Hematopoietic multipotent progenitor cell (in vitro differentiated cells): ENCODE measurements at regions not wholly inside any gene's neighbourhood (a gene's known extent, or its start where the extent isn't known, plus 50 kb on each side); places are given as distances from the start of the nearest gene placed in this dataset.

ENCODE experiments used
- DNase-seq, 3 donors: peaks; one replicate each; pipeline ENCODE4 v3.0.0-alpha.2; 2011 to 2015; ENCODE audit warnings: low read depth in 2 of 3, low spot score in 2 of 3

- DNase-seq, result no peak
Measured at GRCh38 chr5:115409094-115409493, 112.6 kb upstream of the CCDC112 start.

DNA sequence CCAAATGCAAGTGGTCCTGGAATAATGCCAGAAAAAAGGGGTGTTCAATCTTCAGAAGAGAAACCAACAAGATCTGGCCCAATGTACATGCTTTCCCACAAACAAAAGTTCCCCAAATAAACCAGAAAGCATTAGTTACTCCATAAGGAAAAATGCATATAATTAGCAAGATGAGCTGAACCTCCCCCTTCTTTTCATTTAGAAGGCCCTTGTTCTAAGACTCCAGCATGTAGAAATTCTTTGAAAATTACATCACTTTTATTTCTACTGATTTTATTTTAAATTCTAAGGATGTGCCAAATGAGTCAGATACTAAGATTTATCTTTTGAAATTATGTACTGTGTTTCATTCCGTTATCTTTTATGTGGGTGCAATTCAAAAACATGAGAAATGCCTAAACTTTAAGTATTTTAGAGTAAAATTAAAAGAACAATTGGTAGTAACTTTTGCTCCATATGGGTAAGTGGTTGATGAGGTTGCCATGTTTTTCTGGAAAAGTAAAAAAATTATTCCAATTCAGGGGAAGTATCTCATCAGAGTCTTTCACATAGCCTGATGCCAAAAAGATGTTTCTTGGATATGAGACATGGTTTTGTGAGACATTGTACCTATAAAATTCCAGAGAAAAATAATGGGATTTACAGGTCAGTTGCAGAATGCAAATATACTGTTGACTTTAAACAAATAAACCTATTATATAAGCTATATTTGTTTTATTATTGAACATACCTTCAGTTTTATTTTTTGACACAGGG is 106.5 kb upstream of the CCDC112 start:
- no peak for DNase-seq

GRCh38 chr5:115402092-115402491 is 105.6 kb upstream of the CCDC112 start:
- no peak for DNase-seq

- DNase-seq, result no peak
Measured at GRCh38 chr5:115398719-115399118, 102.3 kb upstream of the CCDC112 start.

- no peak for DNase-seq
Measured at GRCh38 chr5:115396688-115397087, 100.2 kb upstream of the CCDC112 start.

GRCh38 chr5:115396081-115396480 is 99.6 kb upstream of the CCDC112 start:
- DNase-seq, result no peak

DNA sequence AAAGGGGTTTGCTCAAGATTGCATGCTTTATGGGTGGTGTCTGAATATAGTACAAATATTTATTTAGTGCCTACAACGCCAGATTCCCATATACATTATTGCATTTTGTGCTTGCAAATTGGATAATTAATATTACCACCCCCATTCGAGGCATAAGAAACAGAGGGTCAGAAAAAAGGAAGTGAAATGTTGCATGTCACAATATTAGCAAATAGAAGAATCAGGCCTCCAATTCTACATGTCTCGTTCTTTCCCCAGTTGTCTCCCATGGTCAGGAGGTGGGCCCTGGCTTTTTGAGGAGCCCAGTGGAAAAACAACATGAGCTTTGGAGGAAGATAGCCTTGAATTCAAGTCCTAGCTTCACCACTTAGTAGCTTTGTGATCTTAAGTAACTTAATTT is 98.1 kb upstream of the CCDC112 start:
- DNase-seq, result no peak

DNA sequence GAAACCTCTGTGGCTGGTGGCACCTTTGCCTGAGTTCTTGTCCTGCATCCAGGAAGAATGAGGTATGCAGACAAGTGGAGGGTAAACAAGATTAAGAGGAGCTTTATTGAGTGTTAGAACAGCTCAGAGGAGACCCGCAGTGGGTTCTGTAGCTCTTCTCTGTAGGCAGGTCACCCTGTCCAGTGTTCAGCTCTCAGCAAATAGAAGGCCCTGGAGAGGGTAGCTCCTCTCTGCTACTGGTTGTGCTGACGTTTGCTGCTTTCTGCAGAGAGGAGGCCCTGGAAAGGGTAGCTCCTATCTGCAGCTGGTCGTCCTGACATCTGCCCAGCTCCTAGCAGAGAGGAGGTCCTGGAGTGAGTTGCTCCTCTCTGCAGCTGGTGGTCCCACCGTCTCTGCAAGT is 96.8 kb upstream of the CCDC112 start:
- no peak for DNase-seq

DNA sequence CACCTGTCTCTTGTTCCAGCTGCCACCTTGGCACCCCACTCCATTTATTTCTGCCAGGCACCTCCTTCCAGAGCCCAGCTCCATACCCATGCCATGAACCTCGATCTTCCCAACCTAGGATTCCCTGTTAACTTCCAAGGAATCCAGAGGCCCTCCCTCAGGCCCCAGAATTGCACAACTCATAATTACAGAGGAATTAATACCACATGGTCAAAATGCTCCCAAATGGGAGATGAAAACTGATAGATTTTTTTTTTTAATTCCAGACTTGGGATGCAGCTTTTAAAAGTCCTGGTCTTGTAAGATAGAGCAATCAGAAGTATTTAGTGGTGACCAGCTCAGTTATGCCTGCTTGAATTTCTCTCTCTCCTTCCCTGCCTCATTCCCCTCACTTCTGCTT is 96.2 kb upstream of the CCDC112 start:
- no peak for DNase-seq

DNA sequence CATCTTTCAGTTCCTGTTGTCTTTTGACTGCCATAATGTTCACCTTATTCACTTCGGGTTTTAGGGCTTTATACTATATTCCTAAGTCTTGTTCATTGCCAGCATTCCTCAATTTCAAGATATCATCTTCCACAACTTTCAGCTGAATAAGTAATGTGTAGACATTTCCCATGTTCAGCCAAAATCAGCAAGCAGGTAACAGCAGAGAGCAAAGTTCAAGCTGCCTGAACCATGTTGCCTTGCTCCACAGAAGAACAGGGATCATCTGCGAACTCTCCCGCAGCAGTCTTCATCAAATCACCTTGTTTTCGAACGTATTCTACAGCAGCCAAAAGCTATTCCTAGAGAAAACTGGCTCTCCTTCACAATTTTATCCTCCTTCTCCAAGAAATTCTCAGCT is 95.3 kb upstream of the CCDC112 start:
- no peak for DNase-seq

DNA sequence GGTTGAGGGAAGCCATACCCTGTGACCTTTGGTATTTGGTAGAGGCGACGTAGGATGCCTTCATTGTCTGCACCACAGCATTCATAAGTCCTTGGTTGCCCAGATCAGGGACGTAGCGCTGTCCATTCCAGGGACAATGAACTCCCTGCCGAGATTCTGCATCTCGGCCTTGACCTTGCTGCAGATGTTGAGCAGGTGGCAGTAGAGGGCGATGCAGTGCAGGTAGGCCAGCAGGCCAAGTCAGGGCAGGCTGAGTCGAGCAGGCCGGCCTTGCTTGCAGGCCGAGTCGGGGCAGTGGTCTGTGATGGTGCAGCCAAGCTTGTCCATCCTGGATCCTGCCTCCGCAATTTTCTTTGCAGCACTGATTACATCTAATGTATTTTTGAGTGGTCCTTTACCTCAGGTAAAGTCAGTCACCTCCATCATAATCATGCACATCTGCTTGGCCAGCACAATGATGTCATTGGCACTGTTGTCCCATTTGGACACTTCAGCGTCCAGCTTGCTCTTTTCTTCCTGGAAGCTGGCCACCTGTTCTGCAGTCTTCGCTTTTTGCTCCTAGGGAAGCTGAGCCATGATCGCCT is 93.4 kb upstream of the CCDC112 start:
- no peak for DNase-seq

DNA sequence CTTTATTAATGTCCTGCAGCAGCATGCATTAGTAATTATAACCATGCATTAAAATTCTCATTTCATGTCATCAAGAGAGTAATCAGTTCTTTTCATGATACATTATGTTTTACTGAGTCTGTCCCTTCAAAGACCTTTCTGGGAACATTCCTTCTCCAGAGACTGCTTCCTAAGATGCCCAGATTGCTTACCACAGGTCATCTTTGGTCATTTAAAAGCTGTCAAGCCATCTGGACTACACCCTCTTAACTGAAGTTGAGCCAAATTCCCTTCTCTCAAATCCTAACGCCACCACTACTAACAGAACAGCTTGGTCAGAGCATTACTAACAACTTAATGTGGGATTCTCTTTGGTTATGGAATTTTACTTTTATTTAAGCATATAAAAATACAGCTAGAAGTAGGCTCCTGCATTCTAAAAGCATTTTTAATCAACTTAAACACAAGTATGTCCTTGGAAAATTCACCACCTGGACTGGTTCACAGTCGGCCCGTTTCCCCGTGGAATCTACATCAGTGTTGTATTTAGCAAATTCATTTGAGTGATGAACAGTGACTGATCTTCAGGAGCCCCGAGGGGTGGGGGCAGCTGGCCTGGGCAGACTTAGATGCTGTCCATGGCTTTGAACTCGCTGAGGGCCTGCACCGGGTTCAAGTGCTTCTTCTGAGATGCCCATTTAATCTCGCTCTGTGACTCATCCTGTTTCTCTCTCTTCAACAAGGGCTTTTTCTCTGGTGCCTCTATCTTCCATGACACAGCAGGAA is 92.8 kb upstream of the CCDC112 start:
- DNase-seq, result no peak

- DNase-seq, result no peak
Measured at GRCh38 chr5:115388240-115388639, 91.8 kb upstream of the CCDC112 start.

GRCh38 chr5:115387816-115388215 is 91.4 kb upstream of the CCDC112 start:
- no peak for DNase-seq

DNA sequence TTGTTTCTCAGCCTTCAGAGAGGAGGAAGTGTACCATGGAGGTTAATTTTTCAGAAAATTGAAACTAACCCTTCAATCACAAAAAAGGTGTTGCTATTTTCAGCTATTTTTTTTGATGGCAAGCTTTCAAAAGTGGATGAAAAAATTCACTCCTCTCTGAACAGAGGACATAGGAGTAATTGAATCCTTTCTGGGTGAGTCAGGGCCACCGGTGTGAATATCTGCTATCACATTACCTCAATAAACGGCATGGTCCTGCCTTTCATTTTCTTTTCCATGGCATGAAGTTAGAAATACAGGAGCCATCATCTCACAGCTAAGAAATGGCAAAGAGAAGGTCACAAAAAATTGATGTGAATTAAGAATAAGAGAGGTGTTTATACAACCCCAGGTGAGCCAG is 90.2 kb upstream of the CCDC112 start:
- DNase-seq, result no peak

GRCh38 chr5:115384587-115385375 is 88.3 kb upstream of the CCDC112 start:
- DNase-seq, result no peak

- DNase-seq, result no peak
Measured at GRCh38 chr5:115382989-115383388, 86.5 kb upstream of the CCDC112 start.

GRCh38 chr5:115381911-115382662 is 85.6 kb upstream of the CCDC112 start:
- DNase-seq, result no peak

- no peak for DNase-seq
Measured at GRCh38 chr5:115379622-115380344, 83.3 kb upstream of the CCDC112 start.

DNA sequence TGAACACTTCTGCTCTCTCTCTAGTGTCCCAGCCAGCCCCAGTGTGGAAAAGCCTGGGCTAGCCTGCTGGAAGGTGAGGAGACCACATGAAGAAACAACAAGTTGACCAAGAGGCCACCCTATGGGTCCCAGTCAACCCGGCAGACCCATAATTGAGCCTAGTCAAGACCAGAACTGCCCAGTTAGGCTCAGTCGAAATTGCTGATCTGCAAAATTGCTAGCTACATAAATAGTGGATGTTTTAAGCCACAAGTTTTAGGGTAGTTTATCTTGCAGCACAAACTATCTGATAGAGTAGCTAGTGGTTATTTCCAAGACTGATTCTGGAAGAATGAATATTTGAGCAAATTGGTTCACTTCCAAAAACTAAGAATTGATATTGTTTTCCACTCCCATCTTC is 82.3 kb upstream of the CCDC112 start:
- no peak for DNase-seq
